Posterior cingulate gyrus (tissue), 11 donors: ENCODE measurements at regions not wholly inside any gene's neighbourhood (a gene's known extent, or its start where the extent isn't known, plus 50 kb on each side); places are given as distances from the start of the nearest gene placed in this dataset.

Experiments used
- DNase-seq, 10 donors: peaks; one replicate each; pipeline versions ENCODE4 v3.0.0 to v3.0.0-alpha.2; 2020 to 2021; ENCODE audit warnings: mixed read lengths in 3 of 10
- intact Hi-C: fragments of 100-400 bp; cut with DNase I; formaldehyde crosslinking; loops from one replicate; pipeline ENCODE4 v1.15.1; 2023

- intact Hi-C loops, result no loop called here
- DNase-seq, result no peak
These were observed 404.7 kb upstream of the THRB start for GRCh38 chr3:24899373-24899772.

- no peak for DNase-seq
- intact Hi-C loops, result no loop called here
These were observed 405.4 kb upstream of the THRB start for GRCh38 chr3:24899901-24900603.

GRCh38 chr3:24905266-24905665, 410.6 kb upstream of the THRB start:
- intact Hi-C loops, result no loop called here
- no peak for DNase-seq

- intact Hi-C loops, result no loop called here
- no peak for DNase-seq
These were observed 412.5 kb upstream of the THRB start for GRCh38 chr3:24907106-24907505.

- intact Hi-C loops, result no loop called here
- no peak for DNase-seq
These were observed 416.4 kb upstream of the THRB start for GRCh38 chr3:24911076-24911475.

- intact Hi-C loops, result no loop called here
- no peak for DNase-seq
These were observed 421.0 kb upstream of the THRB start for GRCh38 chr3:24915639-24916038.

- intact Hi-C loops, result no loop called here
- DNase-seq, result no peak
These were observed 423.3 kb upstream of the THRB start for GRCh38 chr3:24917908-24918307.

- intact Hi-C loops, result no loop called here
These were observed 428.9 kb upstream of the THRB start for GRCh38 chr3:24923570-24923969.

GRCh38 chr3:24929521-24929920, 434.9 kb upstream of the THRB start:
- DNase-seq, result no peak
- intact Hi-C loops, result no loop called here

More at GRCh38 chr3:24923570-24923969, 428.9 kb upstream of the THRB start:
- no peak for DNase-seq

- intact Hi-C loops, result no loop called here
These were observed 438.8 kb upstream of the THRB start for GRCh38 chr3:24933401-24933800.

GRCh38 chr3:24936574-24936973, 441.9 kb upstream of the THRB start:
- DNase-seq, result no peak
- intact Hi-C loops, result no loop called here

More at GRCh38 chr3:24933401-24933800, 438.8 kb upstream of the THRB start:
- DNase-seq, result no peak

- DNase-seq, result peak in 3 of 10 donors; percentile 9 to 31 (median 27)
- intact Hi-C loops, result no loop called here
These were observed 442.6 kb upstream of the THRB start for GRCh38 chr3:24937228-24937627.

- intact Hi-C loops, result no loop called here
- no peak for DNase-seq
These were observed 443.1 kb upstream of the THRB start for GRCh38 chr3:24937780-24938179.

- intact Hi-C loops, result no loop called here
These were observed 449.3 kb upstream of the THRB start for GRCh38 chr3:24943961-24944360.

GRCh38 chr3:24944805-24945520, 450.3 kb upstream of the THRB start:
- DNase-seq, result no peak
- intact Hi-C loops, result no loop called here

More at GRCh38 chr3:24943961-24944360, 449.3 kb upstream of the THRB start:
- no peak for DNase-seq

GRCh38 chr3:24945563-24945962, 450.9 kb upstream of the THRB start:
- intact Hi-C loops, result no loop called here
- DNase-seq, result no peak

- no peak for DNase-seq
These were observed 452.5 kb upstream of the THRB start for GRCh38 chr3:24947103-24947502.

GRCh38 chr3:24951180-24951579, 456.5 kb upstream of the THRB start:
- intact Hi-C loops, result no loop called here
- DNase-seq, result peak in 5 of 10 donors; percentile 8 to 84 (median 48)

More at GRCh38 chr3:24947103-24947502, 452.5 kb upstream of the THRB start:
- intact Hi-C loops, result no loop called here

GRCh38 chr3:24952388-24952787, 457.7 kb upstream of the THRB start:
- no peak for DNase-seq
- intact Hi-C loops, result no loop called here

- no peak for DNase-seq
- intact Hi-C loops, result no loop called here
These were observed 458.6 kb upstream of the THRB start for GRCh38 chr3:24953060-24953771.

- intact Hi-C loops, result no loop called here
- DNase-seq, result no peak
These were observed 462.0 kb upstream of the THRB start for GRCh38 chr3:24956613-24957012.
